ENCODE measurements at regions not wholly inside any gene's neighbourhood (a gene's known extent, or its start where the extent isn't known, plus 50 kb on each side); places are given as distances from the start of the nearest gene placed in this dataset.

DNA sequence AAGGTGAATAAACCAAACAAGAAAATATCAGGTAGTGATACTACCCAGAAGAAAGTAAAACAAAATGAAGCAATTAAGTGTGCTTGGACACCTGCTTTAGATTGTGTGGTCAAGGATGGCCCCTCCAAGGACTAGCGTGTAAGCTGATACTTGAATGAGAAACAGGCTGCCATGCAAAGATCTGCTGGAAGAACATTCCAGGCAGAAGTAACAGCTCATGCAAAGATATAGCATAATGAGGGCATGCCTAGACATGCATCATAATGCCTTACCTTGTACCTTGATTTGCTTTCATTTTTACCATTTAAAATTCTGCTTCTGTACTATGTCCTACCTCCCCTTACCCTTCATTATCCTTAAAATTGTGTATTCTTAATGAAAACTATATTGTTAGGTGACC lies 74.8 kb upstream of the HDAC9 start:
- TF ChIP-seq, protein P1, sequence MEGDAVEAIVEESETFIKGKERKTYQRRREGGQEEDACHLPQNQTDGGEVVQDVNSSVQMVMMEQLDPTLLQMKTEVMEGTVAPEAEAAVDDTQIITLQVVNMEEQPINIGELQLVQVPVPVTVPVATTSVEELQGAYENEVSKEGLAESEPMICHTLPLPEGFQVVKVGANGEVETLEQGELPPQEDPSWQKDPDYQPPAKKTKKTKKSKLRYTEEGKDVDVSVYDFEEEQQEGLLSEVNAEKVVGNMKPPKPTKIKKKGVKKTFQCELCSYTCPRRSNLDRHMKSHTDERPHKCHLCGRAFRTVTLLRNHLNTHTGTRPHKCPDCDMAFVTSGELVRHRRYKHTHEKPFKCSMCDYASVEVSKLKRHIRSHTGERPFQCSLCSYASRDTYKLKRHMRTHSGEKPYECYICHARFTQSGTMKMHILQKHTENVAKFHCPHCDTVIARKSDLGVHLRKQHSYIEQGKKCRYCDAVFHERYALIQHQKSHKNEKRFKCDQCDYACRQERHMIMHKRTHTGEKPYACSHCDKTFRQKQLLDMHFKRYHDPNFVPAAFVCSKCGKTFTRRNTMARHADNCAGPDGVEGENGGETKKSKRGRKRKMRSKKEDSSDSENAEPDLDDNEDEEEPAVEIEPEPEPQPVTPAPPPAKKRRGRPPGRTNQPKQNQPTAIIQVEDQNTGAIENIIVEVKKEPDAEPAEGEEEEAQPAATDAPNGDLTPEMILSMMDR (conservative IDR thresholded peaks at IDR 0.05 in 1 of 2, IDR thresholded peaks at IDR 0.05 in 1 of 2; ENCODE audit: extremely low read depth in 1 of 2, insufficient read depth in 1 of 2, low read depth in 1 of 2, low read length in 2 of 2), result no peak
- no peak for TF ChIP-seq EZH2 (IDR thresholded peaks at IDR 0.05; ENCODE audit: borderline replicate concordance, low read length)
